ENCODE measurements at regions not wholly inside any gene's neighbourhood (a gene's known extent, or its start where the extent isn't known, plus 50 kb on each side); places are given as distances from the start of the nearest gene placed in this dataset.
"Not testable (repeated sequence)": the region's sequence is repeated elsewhere in the genome, so short reads cannot be mapped to it uniquely, and the experiment has no call there.

GRCh38 chr7:29659213-29659612, 95.6 kb downstream of the PRR15 start:
- TF ChIP-seq EZH2 (IDR thresholded peaks at IDR 0.05; ENCODE audit: borderline replicate concordance); CTCF (IDR thresholded peaks at IDR 0.05; ENCODE audit: poor library complexity): not testable (repeated sequence)
